ENCODE measurements at regions not wholly inside any gene's neighbourhood (a gene's known extent, or its start where the extent isn't known, plus 50 kb on each side); places are given as distances from the start of the nearest gene placed in this dataset.

DNA sequence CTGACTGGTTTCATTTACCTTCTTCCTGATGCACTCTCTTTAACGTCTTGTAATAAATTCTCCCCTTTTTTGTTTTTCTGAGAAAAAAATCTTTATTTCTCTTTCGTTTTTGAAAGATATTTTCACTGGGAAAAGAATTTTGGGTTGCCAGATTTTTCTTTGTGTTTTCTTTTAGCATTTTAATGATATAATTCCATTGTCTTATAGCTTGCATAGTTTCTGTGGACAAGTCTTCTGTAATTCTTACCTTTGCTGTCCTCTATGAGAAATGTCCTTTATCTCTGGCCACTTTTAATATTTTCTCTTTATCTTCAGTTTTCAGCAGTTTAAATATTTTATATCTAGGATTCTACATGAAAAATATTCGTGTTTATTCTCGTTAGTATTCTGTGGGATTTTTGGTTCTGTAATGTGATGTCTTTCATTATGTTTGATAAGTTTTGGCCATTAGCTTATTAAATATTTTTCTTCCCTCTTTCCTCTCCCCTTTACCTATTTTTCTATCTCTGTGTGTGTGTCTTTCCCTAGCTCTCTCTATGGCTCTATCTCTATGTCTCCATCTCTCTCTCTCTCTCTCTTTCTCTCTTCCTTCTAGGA is 236.5 kb downstream of the C16orf95 start:
- no peak for DNase-seq

DNA sequence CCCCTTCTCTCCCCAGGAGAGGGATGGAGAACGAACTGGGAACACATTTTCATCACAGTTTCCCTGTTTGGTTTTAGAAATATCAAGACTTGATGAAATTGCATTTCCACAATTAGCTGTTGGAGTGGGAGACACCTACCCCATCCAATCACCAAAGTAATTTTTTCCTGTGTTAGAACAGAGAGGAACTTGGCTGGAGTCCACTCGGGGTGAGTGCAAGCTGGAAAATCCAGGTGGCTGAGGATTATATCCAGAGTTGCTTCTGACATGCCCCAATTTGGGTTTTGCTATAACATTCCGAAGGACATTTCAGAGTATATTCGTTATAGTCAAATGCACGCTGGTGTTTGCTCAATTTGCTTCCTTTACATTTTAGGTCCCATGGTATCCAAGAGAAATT is 231.8 kb downstream of the C16orf95 start:
- no peak for DNase-seq

DNA sequence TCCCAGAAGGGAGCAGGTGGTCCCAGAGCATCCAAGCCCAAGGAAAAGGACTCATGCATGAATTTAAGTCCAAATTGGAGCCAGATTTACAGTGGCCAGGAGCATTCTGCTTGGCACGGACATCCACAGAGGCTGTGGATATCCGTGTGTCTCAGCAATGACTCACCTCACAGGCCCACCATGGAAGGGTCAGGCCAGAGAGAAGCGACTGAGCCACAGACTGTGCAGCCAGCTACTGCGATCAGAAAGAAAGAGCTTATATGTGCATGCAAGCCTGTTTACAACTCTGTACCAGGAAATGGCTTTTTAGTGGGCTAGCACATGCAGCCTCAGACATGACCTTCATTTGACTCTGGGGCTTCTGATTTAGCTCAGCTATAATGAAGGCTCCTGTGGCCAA is 231.0 kb downstream of the C16orf95 start:
- DNase-seq, result no peak

DNA sequence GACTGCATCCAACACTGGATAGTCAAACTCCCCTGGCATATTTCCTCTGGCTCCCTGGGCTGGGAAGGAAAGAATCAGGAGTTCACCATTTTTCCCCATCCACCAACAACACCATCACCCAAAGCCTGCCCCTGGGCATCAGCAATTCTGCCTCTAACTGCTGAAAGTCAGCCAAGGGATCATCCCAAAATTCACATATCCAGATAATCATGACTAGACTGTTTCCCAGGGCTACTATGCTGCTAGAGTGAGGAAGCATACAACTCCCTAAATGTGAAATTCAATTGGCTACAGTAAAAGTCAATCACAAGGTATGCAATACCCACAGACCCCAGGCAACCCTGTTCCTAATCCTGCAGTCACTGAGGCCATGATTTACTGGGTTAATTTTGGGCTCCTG is 230.6 kb downstream of the C16orf95 start:
- no peak for DNase-seq

DNA sequence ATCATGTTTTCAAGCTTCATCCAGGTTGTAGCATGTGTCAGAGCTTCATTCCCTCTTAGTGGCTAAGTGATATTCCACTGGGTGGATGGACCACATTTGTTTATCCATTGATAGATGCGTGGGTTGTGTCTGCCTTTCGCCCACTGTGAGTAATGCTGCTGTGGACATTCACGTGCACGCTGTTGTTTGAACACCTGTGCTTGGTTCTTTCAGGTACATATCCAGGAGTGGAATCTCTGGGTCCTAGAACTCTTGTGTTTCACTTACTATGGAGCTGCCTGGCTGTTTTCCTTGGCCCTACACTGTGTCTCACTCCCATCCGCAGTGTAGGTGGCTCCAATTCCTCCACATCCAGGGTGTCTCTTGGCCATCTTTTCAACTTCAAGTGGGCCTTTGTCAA is 224.2 kb downstream of the C16orf95 start:
- DNase-seq, result no peak

DNA sequence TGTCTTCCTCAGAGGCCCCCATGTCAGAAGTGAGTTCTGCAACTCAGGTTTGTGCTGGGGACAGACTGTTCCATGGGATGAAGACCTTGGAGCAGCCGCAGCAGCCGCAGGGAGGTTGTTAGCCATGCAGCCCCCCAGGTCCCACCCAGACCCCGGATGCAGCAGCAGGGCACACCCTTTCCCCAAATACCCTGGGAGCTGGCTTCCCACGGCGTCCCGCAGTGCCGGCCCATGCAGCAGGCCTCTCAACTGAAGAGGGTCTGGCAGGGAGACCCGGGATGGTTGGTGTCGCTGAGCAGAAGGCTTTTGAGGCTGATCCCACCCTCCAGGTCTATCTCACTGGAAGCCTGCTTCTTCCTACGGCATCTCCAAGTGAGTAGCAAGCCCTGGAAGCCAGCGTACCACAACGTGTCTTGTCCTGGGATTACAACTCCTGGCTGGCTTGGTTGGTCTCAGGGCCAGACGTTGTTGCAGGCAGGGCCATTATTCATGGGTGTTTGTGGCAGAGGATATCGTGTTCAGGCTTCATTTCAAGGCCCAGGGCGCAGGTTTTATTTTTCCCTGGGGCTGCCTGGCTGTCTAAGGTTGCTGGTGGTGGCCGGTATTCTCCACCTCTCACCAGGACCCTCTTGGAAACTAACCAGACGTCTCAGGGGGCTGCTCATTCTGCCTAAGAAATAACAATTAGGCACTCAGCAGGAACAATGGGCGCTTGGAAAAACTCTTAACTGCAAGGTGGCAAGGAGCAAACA is 223.2 kb downstream of the C16orf95 start:
- no peak for DNase-seq

DNA sequence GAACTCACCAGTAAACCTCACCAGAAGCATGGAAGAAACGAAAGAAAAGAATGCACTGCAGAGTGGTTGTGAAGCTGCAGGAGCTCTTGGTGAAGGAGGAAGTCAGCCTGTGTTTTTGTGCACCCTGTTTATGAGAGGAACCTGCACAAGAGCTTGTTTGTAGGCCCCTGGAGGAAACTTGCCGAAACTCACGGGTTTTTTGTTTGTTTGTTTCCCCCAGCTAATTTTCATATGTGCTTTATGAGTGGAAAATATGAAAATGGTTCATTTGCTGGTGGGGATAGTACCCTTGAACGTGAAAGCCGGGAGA is 222.7 kb downstream of the C16orf95 start:
- no peak for DNase-seq

DNA sequence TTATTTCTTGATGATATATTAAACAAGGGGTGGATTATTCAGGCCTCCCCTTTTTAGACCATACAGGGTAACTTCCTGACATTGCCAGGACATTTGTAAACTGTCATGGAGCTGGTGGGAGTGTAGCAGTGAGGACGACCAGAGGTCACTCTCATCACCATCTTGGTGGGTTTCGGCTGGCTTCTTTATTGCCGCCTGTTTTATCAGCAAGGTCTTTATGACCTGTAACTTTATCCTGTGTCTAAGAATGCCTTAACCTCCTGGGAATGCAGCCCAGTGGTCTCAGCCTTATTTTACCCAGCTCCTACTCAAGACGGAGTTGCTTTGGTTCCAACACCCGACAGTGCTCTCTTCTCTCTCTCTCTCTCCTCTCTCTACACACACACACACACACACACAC is 221.9 kb downstream of the C16orf95 start:
- DNase-seq, result no peak

DNA sequence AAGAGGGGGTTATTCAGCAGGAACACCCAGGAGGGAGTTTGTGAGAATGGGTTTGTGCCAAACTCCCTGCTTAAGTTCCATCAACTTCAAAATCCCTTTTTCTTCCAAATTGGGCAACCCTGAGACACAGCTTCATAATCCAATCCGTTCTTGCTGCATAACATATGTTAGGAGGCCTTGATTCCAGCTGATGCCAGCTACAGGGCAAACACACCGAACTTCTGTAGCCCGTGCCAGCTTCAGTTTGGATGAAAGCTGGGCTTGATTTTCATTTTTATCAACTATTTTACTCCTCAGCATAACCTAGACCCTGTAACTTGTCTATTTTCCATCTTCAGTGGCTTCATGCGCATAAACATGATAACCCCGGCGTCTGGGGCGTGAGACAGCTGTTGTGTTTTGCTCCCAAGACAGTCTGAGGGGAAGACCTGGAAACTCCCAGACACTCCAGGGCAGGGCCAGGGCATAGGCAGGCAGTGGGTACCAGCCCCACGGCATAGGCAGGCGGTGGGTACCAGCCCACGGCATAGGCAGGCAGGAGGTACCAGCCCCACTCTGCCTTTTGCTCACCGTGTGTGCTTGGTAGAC is 220.4 kb downstream of the C16orf95 start:
- DNase-seq, result no peak

DNA sequence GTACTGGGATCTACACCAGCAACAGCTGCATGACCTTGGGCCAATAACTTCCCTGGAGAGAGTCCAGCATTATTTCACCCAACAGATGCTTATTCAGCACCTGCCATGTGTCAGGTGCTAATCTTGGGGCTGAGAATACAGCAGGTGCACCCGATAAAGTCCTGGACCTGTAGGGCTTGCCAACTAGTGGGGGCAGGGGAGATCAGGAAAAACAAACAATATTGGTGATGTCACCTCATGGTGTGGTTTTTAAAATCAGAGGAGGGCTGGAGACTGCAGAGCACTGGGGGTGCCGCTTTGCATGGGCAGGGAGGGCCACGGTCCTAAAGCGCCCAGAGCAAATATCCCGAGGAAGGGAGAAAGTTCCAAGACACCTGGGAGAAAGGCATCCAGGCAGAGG is 218.8 kb downstream of the C16orf95 start:
- no peak for DNase-seq

DNA sequence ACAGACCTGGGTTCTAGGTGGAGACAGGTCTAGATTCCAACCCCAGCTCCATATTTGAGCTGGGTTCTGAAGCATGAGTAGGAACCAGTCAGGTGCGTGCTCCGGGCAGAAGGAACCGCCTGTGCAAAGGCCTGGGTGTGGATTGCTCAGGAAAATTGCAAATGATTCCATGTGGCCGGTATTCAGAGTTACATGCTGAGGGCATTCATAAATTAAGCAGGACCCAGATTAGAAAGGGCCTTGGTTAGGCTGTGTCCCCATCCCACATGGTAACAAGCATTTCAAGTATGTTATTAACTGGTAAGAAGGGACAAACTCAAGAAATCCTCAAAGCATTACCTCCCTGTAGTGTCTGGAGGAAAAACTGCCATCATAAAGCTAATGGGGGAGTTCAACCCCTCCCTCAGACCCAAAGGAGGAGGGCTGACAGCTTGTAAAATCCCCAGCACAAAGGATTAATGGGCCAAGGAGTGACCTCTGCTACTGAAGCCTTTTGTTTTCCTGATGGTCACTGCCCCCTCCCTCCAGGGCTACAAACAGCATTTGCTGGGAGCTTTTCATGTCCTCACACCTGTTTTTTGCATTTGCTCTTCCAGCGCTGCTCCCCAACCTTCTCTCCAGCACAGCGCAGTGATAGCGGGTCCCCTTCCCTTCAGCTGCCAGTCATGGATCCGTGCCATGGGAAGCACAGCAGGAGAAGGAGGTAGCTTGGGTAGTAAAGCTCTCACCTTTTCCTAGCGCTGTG is 218.0 kb downstream of the C16orf95 start:
- no peak for DNase-seq

DNA sequence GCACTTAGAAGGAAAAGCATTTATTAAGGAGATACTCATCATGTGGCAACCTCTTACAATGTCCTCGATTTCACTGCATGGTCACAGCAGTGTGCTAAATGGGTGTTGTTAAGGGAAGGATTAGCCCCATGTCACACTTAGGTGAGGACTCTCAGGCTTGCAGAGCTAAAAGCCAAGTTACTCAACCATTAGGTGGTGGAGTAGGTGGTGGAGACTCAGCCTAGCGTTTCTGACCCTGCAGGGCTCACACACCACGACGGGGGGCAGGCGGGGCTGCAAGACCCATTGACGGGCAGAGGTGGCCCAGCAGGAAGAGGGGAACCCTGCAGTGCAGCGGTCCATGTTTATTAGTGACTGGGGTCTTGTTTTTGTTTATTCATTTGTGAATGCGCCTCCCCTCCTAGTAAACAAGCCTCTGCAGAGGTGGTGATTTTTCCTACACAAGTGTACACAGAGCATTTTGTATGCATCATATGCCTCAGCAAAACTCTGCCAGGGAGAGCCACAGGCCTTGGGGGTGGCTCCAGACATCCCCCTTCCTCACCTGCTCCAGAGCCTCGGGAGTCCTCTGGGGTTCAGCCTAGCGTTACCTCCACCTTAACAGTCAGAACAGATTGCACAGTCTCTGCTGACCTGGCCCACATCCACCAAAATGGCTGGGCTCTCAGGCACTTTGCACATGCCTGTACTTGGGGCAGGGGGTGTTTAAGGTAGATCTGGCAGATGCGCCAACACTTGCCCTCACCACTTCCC is 216.7 kb downstream of the C16orf95 start:
- peak; percentile 15 for DNase-seq

DNA sequence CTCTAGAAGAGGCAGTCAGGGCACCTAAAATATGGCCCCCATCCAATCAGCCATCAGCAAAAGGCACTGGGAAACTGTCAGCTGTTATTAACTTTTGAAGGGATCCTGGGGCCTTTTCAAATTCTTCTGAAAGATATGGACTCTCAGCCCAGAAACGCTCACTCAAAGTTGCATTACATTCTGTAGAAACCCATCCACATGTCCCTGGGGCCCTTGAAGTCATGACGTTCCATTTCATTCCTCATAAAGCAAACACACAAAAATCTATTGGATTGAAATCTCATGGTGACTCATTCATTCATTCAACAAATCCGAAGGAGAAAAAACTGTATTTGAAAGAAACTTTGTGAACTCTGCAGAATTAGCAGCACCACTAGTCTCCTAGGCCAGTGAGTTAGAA is 215.3 kb downstream of the C16orf95 start:
- no peak for DNase-seq

DNA sequence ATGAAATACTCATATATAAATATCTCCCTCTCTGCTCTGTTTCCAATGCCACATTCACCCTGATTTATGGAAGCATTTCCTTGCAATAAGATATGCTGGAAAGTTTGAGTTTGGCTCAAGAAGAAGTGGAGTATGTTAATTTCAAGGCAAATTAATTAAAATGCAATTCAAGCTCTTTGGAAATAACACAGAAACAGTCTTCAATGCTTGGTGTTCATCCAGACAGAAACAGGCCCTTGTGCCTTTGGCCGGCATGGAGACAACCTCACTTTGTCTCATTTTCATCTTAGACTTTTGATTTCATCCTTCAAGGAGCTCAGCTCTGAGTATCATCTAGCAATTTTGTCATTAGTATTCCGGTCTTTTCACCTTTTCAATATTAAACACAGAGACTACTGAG is 210.0 kb downstream of the C16orf95 start:
- no peak for DNase-seq

DNA sequence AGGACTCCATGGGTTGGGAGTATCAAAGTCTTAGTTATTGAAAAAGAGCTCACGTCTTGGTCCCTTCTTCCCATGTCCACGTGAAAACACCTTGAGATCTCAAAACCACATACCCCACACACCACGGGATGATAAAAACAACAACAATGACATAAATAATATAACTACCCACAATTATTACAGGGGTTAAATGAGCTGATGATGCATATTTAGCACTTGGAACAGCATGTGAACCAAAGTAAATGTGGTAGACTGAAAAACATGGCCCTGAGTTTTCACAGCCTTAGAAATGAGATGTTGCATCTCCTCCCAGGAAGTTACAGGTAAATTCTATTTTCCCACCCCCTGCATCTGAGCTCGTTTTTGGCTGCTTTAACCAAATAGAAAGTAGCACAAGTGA is 208.9 kb downstream of the C16orf95 start:
- no peak for DNase-seq

DNA sequence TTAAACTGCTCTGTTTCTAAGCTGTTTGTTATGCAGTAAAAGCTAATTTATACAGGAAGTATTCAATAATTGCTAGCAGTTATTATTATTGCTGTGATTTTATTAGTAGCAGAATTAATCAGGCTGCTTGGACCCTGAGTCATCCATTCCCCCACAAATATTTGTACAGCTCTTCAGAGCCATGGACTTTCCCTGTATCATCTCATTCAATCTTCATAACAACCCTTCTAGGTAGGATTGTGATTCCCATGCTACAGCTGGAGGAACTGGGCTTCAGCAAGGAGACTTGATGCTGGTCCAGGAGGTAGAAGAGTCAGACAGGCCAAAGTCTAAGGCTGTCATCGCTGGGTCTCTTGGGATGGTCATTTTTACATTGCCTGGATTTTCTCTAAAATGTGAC is 208.3 kb downstream of the C16orf95 start:
- DNase-seq, result no peak

DNA sequence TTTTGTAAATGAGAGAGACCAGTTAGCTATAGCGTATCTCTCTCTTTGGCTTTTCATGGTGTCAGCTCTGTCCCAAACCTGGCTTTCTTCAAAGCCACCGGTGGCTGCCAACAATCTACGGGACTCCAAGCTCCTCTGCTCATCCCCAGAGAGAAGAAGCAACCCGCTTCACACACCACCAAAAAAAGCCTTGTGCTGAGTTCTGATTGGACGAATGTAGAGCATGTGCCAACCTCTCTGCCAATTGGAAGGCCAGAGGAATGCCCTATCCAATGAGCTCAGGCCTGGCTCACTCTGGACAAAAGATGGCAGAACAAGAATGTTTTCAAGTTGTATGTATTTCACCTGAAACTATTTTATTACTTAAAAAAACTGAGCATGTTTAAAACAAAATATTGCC is 202.4 kb downstream of the C16orf95 start:
- no peak for DNase-seq

DNA sequence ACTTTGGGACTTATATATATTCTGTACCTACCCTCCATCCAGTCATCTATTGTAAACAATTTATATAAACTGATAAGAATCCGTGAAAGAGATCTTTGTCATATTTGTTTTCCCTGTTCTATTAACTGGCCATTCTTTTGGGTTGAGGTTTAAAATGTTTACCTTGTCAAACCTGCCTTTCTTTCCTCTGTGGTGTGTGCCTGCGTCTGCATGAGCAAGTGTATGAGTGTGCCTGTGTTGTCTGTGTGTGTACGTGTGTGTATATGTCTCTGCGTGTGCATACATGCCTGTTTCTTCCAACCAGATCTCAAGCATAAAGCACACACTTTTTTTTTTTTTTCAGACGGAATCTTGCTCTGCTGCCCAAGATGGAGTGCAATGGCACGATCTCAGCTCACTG is 201.5 kb downstream of the C16orf95 start:
- no peak for DNase-seq

DNA sequence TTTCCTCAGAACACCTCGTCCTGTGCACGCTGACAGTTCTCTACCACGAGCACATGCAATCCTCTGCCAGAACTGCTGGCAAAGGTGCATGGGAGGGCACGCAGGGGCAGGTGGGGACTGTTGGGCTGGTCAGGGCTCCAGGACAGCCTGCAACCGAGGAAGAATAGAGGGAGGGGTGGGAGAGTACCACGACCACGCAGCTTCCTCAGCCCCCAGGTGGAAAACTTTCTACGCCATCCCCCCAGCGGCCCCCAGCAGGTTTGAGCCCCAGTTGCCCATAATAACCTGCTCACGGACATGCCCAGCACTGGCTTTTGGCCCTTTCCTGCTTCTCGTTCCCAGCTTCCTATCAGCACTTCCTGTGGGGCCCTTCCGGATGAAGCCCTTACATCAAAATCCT is 199.3 kb downstream of the C16orf95 start:
- no peak for DNase-seq

DNA sequence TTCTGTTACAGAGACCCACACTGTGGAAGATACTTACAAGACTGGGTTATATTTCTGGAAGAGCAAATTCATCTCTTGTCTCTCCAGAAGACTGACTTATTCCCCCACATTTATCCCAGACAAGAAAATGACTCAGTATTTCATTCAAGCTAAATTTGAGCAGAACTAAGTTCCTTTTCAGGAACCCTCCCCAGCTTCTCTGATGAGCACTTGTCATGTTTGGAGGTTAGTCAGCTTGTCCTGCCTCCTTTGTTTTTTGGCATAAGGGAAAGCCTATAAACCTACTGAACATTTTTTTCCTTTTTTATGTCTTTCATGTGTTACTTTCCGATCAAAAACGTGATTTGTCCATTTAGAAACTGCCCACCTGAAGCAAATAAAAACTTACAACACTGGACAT is 198.0 kb downstream of the C16orf95 start:
- DNase-seq, result no peak

DNA sequence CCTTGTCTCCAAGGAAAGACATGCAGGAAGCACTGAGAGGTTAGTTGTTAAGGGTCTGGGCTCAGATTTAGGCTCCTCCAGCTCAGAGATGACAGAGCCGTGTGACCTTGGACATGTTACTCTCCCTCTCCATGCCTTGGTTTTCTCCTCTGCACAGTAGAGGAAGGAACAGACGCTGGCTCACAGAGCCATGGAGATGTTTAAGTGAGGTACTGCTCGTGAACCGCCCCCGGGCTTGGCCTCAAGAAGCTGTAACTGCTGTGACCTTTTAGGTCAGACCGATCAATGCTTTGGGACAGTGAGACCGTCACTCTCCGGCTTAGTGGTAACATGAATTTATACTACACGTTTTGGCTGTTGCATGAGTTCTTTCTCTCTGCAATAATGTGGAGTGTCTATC is 197.4 kb downstream of the C16orf95 start:
- no peak for DNase-seq

DNA sequence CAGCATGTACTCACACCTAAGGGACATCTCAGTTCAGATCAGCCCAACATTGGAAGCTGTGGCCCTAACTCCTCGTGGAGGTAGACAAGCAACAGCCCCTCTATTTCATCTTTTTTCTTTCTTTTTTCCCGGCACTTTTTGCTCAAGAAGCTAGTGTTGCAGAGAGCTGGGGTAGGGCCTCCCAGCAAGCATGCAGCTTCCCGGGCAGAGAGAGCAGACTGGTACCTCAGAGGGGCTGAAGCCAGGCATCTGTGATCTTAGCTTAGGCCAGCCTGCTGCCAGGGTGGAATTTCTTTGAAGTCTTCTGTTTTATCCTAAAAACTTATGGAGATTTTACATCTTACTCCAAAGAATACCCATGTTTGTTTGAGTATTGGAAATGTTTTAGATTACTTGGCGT is 195.4 kb downstream of the C16orf95 start:
- DNase-seq, result no peak

DNA sequence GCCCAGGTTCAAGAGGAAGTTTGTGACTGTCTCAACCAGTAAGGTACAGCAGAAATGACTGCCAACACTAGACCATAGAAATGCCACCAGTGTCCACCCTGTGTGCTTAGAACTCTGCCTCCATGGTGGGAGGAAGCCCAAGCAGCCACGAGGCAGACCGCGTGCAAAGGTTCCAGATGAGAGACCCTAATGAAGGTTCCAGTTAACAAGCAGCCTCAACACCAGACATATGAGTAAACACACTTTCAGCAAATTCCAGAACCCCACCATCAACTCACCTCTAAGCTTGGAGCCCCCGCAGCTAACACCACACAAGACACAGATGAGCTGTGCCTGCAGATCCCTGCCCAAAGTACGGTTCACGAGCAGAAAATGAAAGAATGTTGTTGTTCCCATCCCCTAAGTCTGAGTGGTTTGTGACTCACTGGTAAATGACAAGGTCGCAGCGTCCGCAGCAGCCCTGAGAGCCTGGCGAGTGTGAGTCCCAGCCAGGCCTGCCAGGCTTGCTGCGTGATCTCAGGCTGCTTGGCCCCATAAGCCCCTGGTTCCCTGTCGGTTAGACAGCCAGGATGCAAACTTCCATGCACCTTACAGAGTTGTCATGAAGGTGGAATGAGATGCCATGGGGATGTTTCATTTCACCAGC is 193.7 kb downstream of the C16orf95 start:
- no peak for DNase-seq
